ENCODE measurements at regions not wholly inside any gene's neighbourhood (a gene's known extent, or its start where the extent isn't known, plus 50 kb on each side); places are given as distances from the start of the nearest gene placed in this dataset.

GRCh38 chr1:55997536-55997935, 581.8 kb downstream of the PLPP3 start:
- H3K36me3 ChIP-seq (ENCODE audit: insufficient read depth, low read length), result no peaks in the 10 kb centered on the region

GRCh38 chr1:55993646-55994318, 585.6 kb downstream of the PLPP3 start:
- no peak overlapping the region for H3K4me2 ChIP-seq (ENCODE audit: low read length)
- H3K9ac ChIP-seq (ENCODE audit: low read depth, low read length), result no peak overlapping the region
- H3K4me1 ChIP-seq (ENCODE audit: control insufficient read depth, insufficient read depth, low read length), result no peaks in the 10 kb centered on the region
- no peaks in the 10 kb centered on the region for H3K27me3 ChIP-seq (ENCODE audit: control insufficient read depth, insufficient read depth, low read length)
- no peaks in the 10 kb centered on the region for H3K36me3 ChIP-seq (ENCODE audit: insufficient read depth, low read length)
- no peak overlapping the region for H3K4me3 ChIP-seq (ENCODE audit: low read length)
- H3K9me3 ChIP-seq (replicated peaks; ENCODE audit: low read length), result no peaks in the 10 kb centered on the region

More at GRCh38 chr1:55997536-55997935, 581.8 kb downstream of the PLPP3 start:
- Histone ChIP-seq H3K4me1 (ENCODE audit: control insufficient read depth, insufficient read depth, low read length) (no peaks in the 10 kb centered on the region), H3K9me3 (replicated peaks; ENCODE audit: low read length) (no peaks in the 10 kb centered on the region), H3K4me2 (ENCODE audit: low read length) (no peak overlapping the region), H3K9ac (ENCODE audit: low read depth, low read length) (no peak overlapping the region), H3K4me3 (ENCODE audit: low read length) (no peak overlapping the region), H3K27me3 (ENCODE audit: control insufficient read depth, insufficient read depth, low read length) (no peaks in the 10 kb centered on the region)

DNA sequence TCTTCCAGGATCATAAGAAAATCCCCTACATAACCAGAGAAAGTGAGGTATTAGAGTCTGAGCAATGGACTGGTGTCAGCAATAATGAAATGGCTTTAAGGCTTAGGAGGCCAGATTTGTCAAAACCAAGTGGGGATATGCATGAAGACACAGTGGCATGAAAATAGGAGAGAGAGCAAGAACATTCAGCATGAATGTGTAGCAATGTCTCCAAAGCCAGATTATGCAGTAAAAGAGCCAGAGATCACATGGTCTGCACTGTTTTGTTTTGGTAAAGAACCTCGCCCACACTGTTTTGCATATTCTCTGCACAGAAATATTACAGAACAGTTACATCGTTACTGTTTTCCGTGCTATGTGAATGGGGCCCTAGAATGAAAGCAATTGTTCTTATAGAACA, 589.4 kb downstream of the PLPP3 start:
- H3K4me2 ChIP-seq (ENCODE audit: low read length), result no peak overlapping the region

GRCh38 chr1:55988963-55989452, 590.4 kb downstream of the PLPP3 start:
- no peak overlapping the region for H3K4me3 ChIP-seq (ENCODE audit: low read length)
- H3K9me3 ChIP-seq (replicated peaks; ENCODE audit: low read length), result no peaks in the 10 kb centered on the region
- H3K27me3 ChIP-seq (ENCODE audit: control insufficient read depth, insufficient read depth, low read length), result no peaks in the 10 kb centered on the region
- H3K4me2 ChIP-seq (ENCODE audit: low read length), result no peak overlapping the region
- no peaks in the 10 kb centered on the region for H3K4me1 ChIP-seq (ENCODE audit: control insufficient read depth, insufficient read depth, low read length)
- H3K9ac ChIP-seq (ENCODE audit: low read depth, low read length), result no peak overlapping the region
- H3K36me3 ChIP-seq (ENCODE audit: insufficient read depth, low read length), result no peaks in the 10 kb centered on the region

More for the DNA sequence above, 589.4 kb downstream of the PLPP3 start:
- Histone ChIP-seq H3K4me3 (ENCODE audit: low read length) (no peak overlapping the region), H3K4me1 (ENCODE audit: control insufficient read depth, insufficient read depth, low read length) (no peaks in the 10 kb centered on the region), H3K27me3 (ENCODE audit: control insufficient read depth, insufficient read depth, low read length) (no peaks in the 10 kb centered on the region), H3K36me3 (ENCODE audit: insufficient read depth, low read length) (no peaks in the 10 kb centered on the region), H3K9me3 (replicated peaks; ENCODE audit: low read length) (no peaks in the 10 kb centered on the region), H3K9ac (ENCODE audit: low read depth, low read length) (no peak overlapping the region)

GRCh38 chr1:55987491-55988249, 591.7 kb downstream of the PLPP3 start:
- Histone ChIP-seq H3K4me1 (ENCODE audit: control insufficient read depth, insufficient read depth, low read length) (no peaks in the 10 kb centered on the region), H3K9me3 (replicated peaks; ENCODE audit: low read length) (no peaks in the 10 kb centered on the region), H3K27me3 (ENCODE audit: control insufficient read depth, insufficient read depth, low read length) (no peaks in the 10 kb centered on the region), H3K9ac (ENCODE audit: low read depth, low read length) (no peak overlapping the region), H3K4me3 (ENCODE audit: low read length) (no peak overlapping the region), H3K36me3 (ENCODE audit: insufficient read depth, low read length) (no peaks in the 10 kb centered on the region), H3K4me2 (ENCODE audit: low read length) (no peak overlapping the region)

- no peak overlapping the region for H3K4me2 ChIP-seq (ENCODE audit: low read length)
- no peak overlapping the region for H3K4me3 ChIP-seq (ENCODE audit: low read length)
- H3K9ac ChIP-seq (ENCODE audit: low read depth, low read length), result no peak overlapping the region
- H3K4me1 ChIP-seq (ENCODE audit: control insufficient read depth, insufficient read depth, low read length), result no peaks in the 10 kb centered on the region
- H3K36me3 ChIP-seq (ENCODE audit: insufficient read depth, low read length), result no peaks in the 10 kb centered on the region
- no peaks in the 10 kb centered on the region for H3K27me3 ChIP-seq (ENCODE audit: control insufficient read depth, insufficient read depth, low read length)
- H3K9me3 ChIP-seq (replicated peaks; ENCODE audit: low read length), result no peaks in the 10 kb centered on the region
Measured at GRCh38 chr1:55986003-55986402, 593.4 kb downstream of the PLPP3 start.

- H3K9ac ChIP-seq (ENCODE audit: low read depth, low read length), result no peak overlapping the region
- no peaks in the 10 kb centered on the region for H3K4me1 ChIP-seq (ENCODE audit: control insufficient read depth, insufficient read depth, low read length)
- no peak overlapping the region for H3K4me2 ChIP-seq (ENCODE audit: low read length)
- no peaks in the 10 kb centered on the region for H3K27me3 ChIP-seq (ENCODE audit: control insufficient read depth, insufficient read depth, low read length)
- H3K36me3 ChIP-seq (ENCODE audit: insufficient read depth, low read length), result no peaks in the 10 kb centered on the region
- no peaks in the 10 kb centered on the region for H3K9me3 ChIP-seq (replicated peaks; ENCODE audit: low read length)
- H3K4me3 ChIP-seq (ENCODE audit: low read length), result no peak overlapping the region
Measured at GRCh38 chr1:55981010-55981650, 598.2 kb downstream of the PLPP3 start.

DNA sequence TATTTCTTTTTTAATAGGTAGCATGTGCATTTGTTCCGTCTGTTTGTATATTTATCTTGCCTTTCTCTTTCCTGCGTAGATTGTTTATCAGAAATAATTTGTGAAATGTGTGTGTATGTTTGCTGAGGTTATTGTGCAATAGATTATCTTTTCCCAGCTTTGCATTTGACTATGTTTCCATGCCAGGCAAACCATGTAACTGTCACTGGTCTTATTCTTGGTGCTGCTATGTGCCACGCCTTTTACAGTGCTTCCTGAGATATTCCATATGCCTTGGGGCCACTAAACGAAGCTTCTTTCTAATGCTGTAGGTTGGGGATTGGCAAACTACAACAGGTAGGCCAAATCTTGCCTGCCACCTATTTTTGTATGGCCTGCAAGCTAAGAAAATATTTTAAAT, 598.8 kb downstream of the PLPP3 start:
- Histone ChIP-seq H3K9ac (ENCODE audit: low read depth, low read length) (no peak overlapping the region), H3K27me3 (ENCODE audit: control insufficient read depth, insufficient read depth, low read length) (no peaks in the 10 kb centered on the region), H3K4me2 (ENCODE audit: low read length) (no peak overlapping the region), H3K36me3 (ENCODE audit: insufficient read depth, low read length) (no peaks in the 10 kb centered on the region), H3K4me3 (ENCODE audit: low read length) (no peak overlapping the region), H3K9me3 (replicated peaks; ENCODE audit: low read length) (no peaks in the 10 kb centered on the region), H3K4me1 (ENCODE audit: control insufficient read depth, insufficient read depth, low read length) (peaks cover under 1% of the 10 kb centered on the region)

DNA sequence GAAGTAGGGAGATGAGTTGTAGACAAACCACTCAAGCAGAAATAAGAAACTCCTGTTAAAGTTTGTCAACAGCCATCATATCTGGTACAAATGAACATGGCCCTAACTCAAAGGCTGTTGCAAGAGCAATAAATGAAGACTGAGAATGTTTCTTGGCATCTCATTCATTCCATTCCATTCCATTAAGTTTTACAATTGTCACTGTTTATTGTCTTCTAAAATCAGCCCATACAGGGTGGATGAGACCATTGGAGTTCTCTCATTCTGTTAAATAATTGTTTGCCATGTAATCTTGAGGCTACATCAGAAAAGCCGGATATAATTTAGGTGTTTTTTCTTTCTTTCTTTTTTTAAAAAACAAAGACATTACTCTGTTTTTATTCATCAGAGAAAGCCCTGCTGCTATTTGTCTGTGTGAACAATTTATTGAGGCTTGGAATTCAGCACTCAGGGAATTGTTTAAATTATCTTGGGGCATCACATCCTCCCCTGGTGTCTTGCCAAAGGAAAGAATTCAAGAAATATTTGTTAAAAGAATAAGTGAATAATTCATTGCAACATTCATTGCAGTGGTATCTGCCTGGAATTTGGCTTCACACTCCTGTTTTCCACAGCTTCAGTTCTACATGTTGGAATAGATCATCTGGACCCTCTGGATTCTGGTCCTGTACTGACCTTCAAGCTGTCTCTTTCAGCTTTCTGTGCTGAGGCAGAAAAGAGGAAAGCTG, 604.5 kb downstream of the PLPP3 start:
- Histone ChIP-seq H3K4me2 (ENCODE audit: low read length) (peak overlapping the region; percentile 18), H3K9me3 (replicated peaks; ENCODE audit: low read length) (no peaks in the 10 kb centered on the region), H3K27me3 (ENCODE audit: control insufficient read depth, insufficient read depth, low read length) (no peaks in the 10 kb centered on the region), H3K36me3 (ENCODE audit: insufficient read depth, low read length) (no peaks in the 10 kb centered on the region), H3K4me3 (ENCODE audit: low read length) (no peak overlapping the region), H3K9ac (ENCODE audit: low read depth, low read length) (no peak overlapping the region), H3K4me1 (ENCODE audit: control insufficient read depth, insufficient read depth, low read length) (peaks cover 18% of the 10 kb centered on the region)

DNA sequence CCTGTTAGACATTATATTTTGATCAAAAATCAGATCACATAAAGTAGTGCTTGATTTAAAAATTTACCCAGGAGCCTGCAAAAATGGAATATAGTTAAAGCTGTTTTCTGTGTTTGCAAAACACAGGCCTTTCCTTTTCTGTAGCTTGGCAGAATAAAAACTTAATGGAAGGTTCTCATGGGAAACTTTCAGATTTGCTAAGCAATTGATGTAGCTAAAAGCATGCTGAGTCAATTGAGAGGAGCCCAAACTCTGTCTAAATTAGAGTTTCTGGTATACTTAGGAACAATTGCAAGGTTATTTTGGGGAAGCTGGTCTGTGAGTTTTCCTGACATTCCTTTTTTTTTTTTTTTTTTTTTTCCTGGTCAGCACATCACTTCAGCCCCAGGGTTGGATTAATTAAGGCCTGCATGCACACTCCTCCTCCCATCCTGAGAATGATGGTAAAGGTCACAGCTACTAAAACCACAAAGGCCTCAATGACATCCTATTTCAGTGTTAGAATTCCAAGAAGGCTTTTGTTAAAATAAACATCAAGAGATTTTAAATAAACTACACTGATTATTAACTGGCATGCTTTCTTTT, 608.7 kb downstream of the PLPP3 start:
- Histone ChIP-seq H3K36me3 (ENCODE audit: insufficient read depth, low read length) (no peaks in the 10 kb centered on the region), H3K4me3 (ENCODE audit: low read length) (no peak overlapping the region), H3K4me2 (ENCODE audit: low read length) (no peak overlapping the region), H3K4me1 (ENCODE audit: control insufficient read depth, insufficient read depth, low read length) (peaks cover 25% of the 10 kb centered on the region), H3K9me3 (replicated peaks; ENCODE audit: low read length) (no peaks in the 10 kb centered on the region), H3K27me3 (ENCODE audit: control insufficient read depth, insufficient read depth, low read length) (no peaks in the 10 kb centered on the region), H3K9ac (ENCODE audit: low read depth, low read length) (no peak overlapping the region)

DNA sequence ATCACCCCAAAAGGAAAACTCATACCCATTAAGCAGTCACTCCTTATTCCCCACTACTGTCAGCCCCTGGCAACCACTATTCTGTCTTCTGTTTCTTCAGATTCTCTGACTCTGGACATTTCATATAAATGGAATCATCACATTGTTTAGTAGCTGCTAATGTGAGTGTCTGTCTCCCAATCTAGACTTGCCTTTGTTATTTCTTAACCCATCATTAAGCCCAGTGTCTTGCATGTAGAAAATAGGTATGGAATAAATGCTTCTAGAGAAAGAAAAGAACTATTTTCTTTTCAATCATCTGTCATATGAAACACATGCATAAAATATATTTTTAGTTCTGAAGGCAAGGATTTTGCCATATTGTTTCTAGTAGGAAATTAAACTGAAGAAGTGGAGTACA, 610.0 kb downstream of the PLPP3 start:
- Histone ChIP-seq H3K9ac (ENCODE audit: low read depth, low read length) (no peak overlapping the region), H3K4me1 (ENCODE audit: control insufficient read depth, insufficient read depth, low read length) (peaks cover 12% of the 10 kb centered on the region), H3K4me3 (ENCODE audit: low read length) (no peak overlapping the region), H3K27me3 (ENCODE audit: control insufficient read depth, insufficient read depth, low read length) (no peaks in the 10 kb centered on the region), H3K9me3 (replicated peaks; ENCODE audit: low read length) (no peaks in the 10 kb centered on the region), H3K36me3 (ENCODE audit: insufficient read depth, low read length) (no peaks in the 10 kb centered on the region), H3K4me2 (ENCODE audit: low read length) (no peak overlapping the region)
